ENCODE measurements at regions not wholly inside any gene's neighbourhood (a gene's known extent, or its start where the extent isn't known, plus 50 kb on each side); places are given as distances from the start of the nearest gene placed in this dataset.

- TF ChIP-seq CEBPB (IDR thresholded peaks at IDR 0.05) (no peak), EP300 (IDR thresholded peaks at IDR 0.05; ENCODE audit: borderline replicate concordance) (no peak), USF1 (IDR thresholded peaks at IDR 0.05) (no peak), TCF12 (IDR thresholded peaks at IDR 0.05; ENCODE audit: low read depth) (no peak), REST (IDR thresholded peaks at IDR 0.05; ENCODE audit: low read depth) (no peak), YY1 (IDR thresholded peaks at IDR 0.05; ENCODE audit: low read depth) (no peak), CREB1 (IDR thresholded peaks at IDR 0.05; ENCODE audit: low read depth) (no peak), TAF1 (IDR thresholded peaks at IDR 0.05; ENCODE audit: low read depth) (no peak), ZBTB7A (IDR thresholded peaks at IDR 0.05; ENCODE audit: low read depth) (no peak), RAD21 (IDR thresholded peaks at IDR 0.05; ENCODE audit: low read depth) (no peak), NFIC (IDR thresholded peaks at IDR 0.05) (no peak), FOXM1 (IDR thresholded peaks at IDR 0.05; ENCODE audit: borderline replicate concordance, low read depth) (no peak), TEAD4 (IDR thresholded peaks at IDR 0.05) (no peak)
These were observed 375.2 kb downstream of the SHANK2 start for GRCh38 chr11:70877151-70877550.
